Smooth muscle cell (in vitro differentiated cells): ENCODE measurements at regions not wholly inside any gene's neighbourhood (a gene's known extent, or its start where the extent isn't known, plus 50 kb on each side); places are given as distances from the start of the nearest gene placed in this dataset.

Experiments used
- DNase-seq: peaks from one replicate; lab custom pipeline; 2025; ENCODE audit not compliant: unreplicated experiment; lab: John Stamatoyannopoulos, UW
- H2AFZ ChIP-seq: fragments of 200-600 bp; sonication (generic); 2 replicates; pipeline ENCODE4 v1.6.0; 2016; ENCODE audit warnings: antibody characterized with exemption, low read depth, mild to moderate bottlenecking
- H3F3A ChIP-seq: fragments of 200-600 bp; sonication (generic); 2 replicates; pipeline ENCODE4 v1.6.0; 2017; ENCODE audit warnings: antibody characterized with exemption, low read depth
- H3K27ac ChIP-seq: fragments of 200-600 bp; sonication (generic); 2 replicates; pipeline ENCODE4 v1.5.1; 2016; ENCODE audit warnings: low read depth, mild to moderate bottlenecking
- H3K27me3 ChIP-seq: fragments of 200-600 bp; sonication (generic); 2 replicates; pipeline ENCODE4 v1.6.1; 2016; ENCODE audit warnings: low read depth, mild to moderate bottlenecking
- H3K36me3 ChIP-seq: fragments of 200-600 bp; sonication (generic); 2 replicates; pipeline ENCODE4 v1.5.1; 2016; ENCODE audit warnings: low read depth
- H3K4me1 ChIP-seq: fragments of 200-600 bp; sonication (generic); 2 replicates; pipeline ENCODE4 v1.5.1; 2016; ENCODE audit warnings: low read depth
- H3K4me2 ChIP-seq: fragments of 200-600 bp; sonication (generic); 2 replicates; pipeline ENCODE4 v1.6.0; 2016; ENCODE audit warnings: mild to moderate bottlenecking
- H3K4me3 ChIP-seq: fragments of 200-600 bp; sonication (generic); 2 replicates; pipeline ENCODE4 v1.5.1; 2016; ENCODE audit warnings: mild to moderate bottlenecking
- H3K79me2 ChIP-seq: fragments of 200-600 bp; sonication (generic); 2 replicates; pipeline ENCODE4 v1.6.0; 2016; ENCODE audit warnings: low read depth, mild to moderate bottlenecking
- H3K9ac ChIP-seq: fragments of 200-600 bp; sonication (generic); 2 replicates; pipeline ENCODE4 v1.6.0; 2016; ENCODE audit warnings: low read depth
- H3K9me3 ChIP-seq: fragments of 200-600 bp; sonication (generic); replicated peaks from 2 replicates; pipeline ENCODE4 v1.5.1; 2016; ENCODE audit warnings: low read depth
- H4K20me1 ChIP-seq: fragments of 200-600 bp; sonication (generic); 2 replicates; pipeline ENCODE4 v1.6.0; 2016; ENCODE audit warnings: low read depth
- WGBS: methylation state at CpG from one replicate; pipeline ENCODE4 v1.1.7; 2016; ENCODE audit warnings: low lambda C conversion rate; 5-methylcytosine and 5-hydroxymethylcytosine counted together
- TF ChIP-seq, protein P1 (sequence below): fragments of 200-600 bp; sonication (generic); IDR thresholded peaks from 2 replicates; pipeline ENCODE4 v1.5.1; 2017; ENCODE audit warnings: borderline replicate concordance, mild to moderate bottlenecking, antibody characterized with exemption; ENCODE audit not compliant: insufficient read depth, poor library complexity, severe bottlenecking

DNA sequence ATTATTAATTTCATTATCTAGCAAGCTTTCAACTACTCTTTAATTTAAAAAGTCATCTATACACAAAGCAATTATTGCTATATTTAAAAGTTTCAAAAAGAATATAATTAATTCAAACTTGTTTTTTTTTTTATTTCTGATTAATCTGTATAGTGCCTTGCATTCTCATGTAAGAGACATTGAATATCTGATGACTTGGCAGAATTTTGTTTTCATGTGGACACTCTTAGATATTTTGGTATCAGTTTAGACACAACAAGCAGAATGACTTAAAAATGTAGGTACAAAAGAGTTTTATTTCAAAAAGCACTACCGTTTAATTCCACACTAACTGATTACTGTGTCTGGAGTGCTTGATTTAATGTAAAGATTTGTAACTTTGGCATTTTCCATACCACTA lies 1129.6 kb downstream of the PDHA2 start:
- Histone ChIP-seq H3K36me3 (no peaks in the 10 kb centered on the region), H3K9me3 (no peaks in the 10 kb centered on the region), H4K20me1 (no peaks in the 10 kb centered on the region), H3K4me3 (no peak overlapping the region), H3K27me3 (no peaks in the 10 kb centered on the region), H3K4me2 (no peak overlapping the region), H3K27ac (no peak overlapping the region), H3F3A (no peaks in the 10 kb centered on the region), H2AFZ (no peak overlapping the region), H3K4me1 (no peaks in the 10 kb centered on the region), H3K9ac (no peak overlapping the region), H3K79me2 (no peaks in the 10 kb centered on the region)
- TF ChIP-seq, protein P1, sequence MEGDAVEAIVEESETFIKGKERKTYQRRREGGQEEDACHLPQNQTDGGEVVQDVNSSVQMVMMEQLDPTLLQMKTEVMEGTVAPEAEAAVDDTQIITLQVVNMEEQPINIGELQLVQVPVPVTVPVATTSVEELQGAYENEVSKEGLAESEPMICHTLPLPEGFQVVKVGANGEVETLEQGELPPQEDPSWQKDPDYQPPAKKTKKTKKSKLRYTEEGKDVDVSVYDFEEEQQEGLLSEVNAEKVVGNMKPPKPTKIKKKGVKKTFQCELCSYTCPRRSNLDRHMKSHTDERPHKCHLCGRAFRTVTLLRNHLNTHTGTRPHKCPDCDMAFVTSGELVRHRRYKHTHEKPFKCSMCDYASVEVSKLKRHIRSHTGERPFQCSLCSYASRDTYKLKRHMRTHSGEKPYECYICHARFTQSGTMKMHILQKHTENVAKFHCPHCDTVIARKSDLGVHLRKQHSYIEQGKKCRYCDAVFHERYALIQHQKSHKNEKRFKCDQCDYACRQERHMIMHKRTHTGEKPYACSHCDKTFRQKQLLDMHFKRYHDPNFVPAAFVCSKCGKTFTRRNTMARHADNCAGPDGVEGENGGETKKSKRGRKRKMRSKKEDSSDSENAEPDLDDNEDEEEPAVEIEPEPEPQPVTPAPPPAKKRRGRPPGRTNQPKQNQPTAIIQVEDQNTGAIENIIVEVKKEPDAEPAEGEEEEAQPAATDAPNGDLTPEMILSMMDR = no peak
- no peak for DNase-seq
- WGBS = 97% methylated on average over 1 of the region's 1 CpG

DNA sequence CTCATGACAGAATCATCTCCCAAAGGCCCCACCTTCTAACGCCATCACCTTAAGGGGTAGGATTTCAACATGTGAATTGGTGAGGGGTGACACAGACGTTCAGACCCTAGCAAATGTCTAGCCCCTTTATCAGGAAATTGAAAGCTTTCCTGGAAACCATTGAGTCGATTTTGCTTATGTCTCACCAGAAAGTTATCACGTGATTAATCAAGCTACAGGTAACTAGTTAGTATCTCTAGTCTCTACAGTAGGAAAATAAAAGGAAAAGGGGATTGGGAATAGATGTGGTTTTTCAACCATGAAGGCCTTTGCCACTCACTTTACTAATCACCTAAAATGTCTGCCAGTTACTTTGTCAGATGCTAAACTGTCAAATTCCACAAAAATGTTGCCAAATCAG lies 1133.0 kb downstream of the PDHA2 start:
- TF ChIP-seq, protein P1 = no peak
- Histone ChIP-seq H3K9me3 (no peaks in the 10 kb centered on the region), H2AFZ (no peak overlapping the region), H3K27me3 (no peaks in the 10 kb centered on the region), H3F3A (no peaks in the 10 kb centered on the region), H3K4me2 (no peak overlapping the region), H3K79me2 (no peaks in the 10 kb centered on the region), H3K36me3 (no peaks in the 10 kb centered on the region), H3K27ac (no peak overlapping the region), H3K4me3 (no peak overlapping the region), H3K9ac (no peak overlapping the region), H3K4me1 (no peaks in the 10 kb centered on the region), H4K20me1 (no peaks in the 10 kb centered on the region)
- DNase-seq = no peak
- WGBS = 86% methylated on average over 4 of the region's 4 CpGs

DNA sequence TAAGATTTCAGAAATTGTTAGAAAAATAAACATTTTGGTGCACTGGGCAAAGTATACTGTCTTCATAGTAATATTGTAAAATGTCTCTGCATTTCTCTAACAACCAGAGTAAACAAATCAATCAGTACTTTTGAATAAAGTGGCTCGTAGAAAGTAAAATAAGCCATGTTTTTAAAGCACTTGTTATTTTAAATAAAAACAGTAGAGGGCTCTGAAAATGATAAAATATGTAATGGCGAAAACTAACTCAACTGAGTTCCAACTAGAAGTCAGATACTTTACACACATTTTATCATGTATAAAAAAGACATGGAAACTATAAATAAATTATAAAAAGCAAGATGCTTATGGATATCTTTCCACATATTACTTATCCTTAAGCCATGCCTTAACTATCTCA lies 1134.4 kb downstream of the PDHA2 start:
- Histone ChIP-seq H3K4me2 (no peak overlapping the region), H3K9ac (no peak overlapping the region), H3K27me3 (no peaks in the 10 kb centered on the region), H3K4me1 (no peaks in the 10 kb centered on the region), H3K36me3 (no peaks in the 10 kb centered on the region), H4K20me1 (no peaks in the 10 kb centered on the region), H2AFZ (no peak overlapping the region), H3K79me2 (no peaks in the 10 kb centered on the region), H3K4me3 (no peak overlapping the region), H3K27ac (no peak overlapping the region), H3F3A (no peaks in the 10 kb centered on the region), H3K9me3 (no peaks in the 10 kb centered on the region)
- 93% methylated on average over 2 of the region's 2 CpGs for WGBS
- TF ChIP-seq, protein P1 = no peak
- no peak for DNase-seq

- Histone ChIP-seq H3K9ac (no peak overlapping the region), H3F3A (no peaks in the 10 kb centered on the region), H3K4me2 (no peak overlapping the region), H2AFZ (peak overlapping the region; percentile 3), H3K4me1 (no peaks in the 10 kb centered on the region), H3K27me3 (no peaks in the 10 kb centered on the region), H3K79me2 (no peaks in the 10 kb centered on the region), H3K4me3 (no peak overlapping the region), H3K36me3 (no peaks in the 10 kb centered on the region), H3K9me3 (no peaks in the 10 kb centered on the region), H4K20me1 (no peaks in the 10 kb centered on the region), H3K27ac (no peak overlapping the region)
- 100% methylated on average over 1 of the region's 1 CpG for WGBS
- TF ChIP-seq, protein P1 = no peak
- no peak for DNase-seq
These were observed 1143.9 kb downstream of the PDHA2 start for GRCh38 chr4:96983830-96984229.
